ENCODE measurements at regions not wholly inside any gene's neighbourhood (a gene's known extent, or its start where the extent isn't known, plus 50 kb on each side); places are given as distances from the start of the nearest gene placed in this dataset.

DNA sequence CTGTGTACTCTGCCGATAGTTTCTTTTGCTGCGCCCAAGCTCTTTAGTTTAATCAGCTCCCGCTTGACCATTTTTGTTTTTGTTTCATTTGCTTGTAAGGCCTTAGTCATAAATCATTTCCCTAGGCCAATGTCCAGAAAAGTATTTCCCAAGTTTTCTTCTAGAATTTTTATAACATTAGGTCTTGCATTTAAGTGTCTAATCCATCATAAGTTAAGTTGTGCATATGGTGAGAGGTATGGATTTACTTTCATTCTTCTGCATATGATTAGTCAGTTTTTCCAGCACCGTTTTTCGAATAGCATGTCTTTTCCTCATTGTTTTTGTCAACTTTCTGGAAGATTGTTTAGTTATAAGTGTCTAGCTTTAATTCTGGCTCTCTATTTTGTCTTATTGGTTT lies 484.8 kb upstream of the CNTNAP5 start:
- WGBS (ENCODE audit: insufficient coverage): no CpG with 5 or more reads among the region's 5 CpGs

DNA sequence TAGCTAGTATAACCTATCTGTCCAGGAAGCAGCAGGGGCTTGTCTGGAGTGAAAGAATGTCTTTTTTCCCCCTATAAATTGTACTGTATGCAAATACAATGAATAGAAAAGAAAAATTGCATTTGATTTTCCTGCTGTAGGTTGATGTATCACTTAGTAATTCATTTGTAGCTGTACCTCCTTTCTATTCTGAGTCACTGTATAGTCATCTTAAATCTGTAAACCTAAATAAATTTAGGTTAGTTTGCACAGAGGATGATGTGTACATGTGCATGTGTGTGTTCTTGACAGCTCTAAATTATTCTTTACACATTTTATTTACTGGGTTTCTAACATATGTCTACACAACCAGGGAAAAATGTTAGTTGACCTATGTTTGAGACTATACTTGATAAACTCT lies 478.7 kb upstream of the CNTNAP5 start:
- Mint-ChIP-seq H3K27me3 (ENCODE audit: low read depth in 3 of 3) (no peaks in the 10 kb centered on the region), H3K27ac (no peak overlapping the region), H3K36me3 (no peaks in the 10 kb centered on the region), H3K4me3 (no peak overlapping the region), H3K4me1 (no peaks in the 10 kb centered on the region), H3K9me3 (peaks cover 0 to 17% (median 2%) of the 10 kb centered on the region in 7 donors)
- DNase-seq: no peak
- no peak overlapping the region for H3K4me3 ChIP-seq (replicated peaks in 1 of 3; ENCODE audit: low read depth in 2 of 3, low read length in 3 of 3)
- intact Hi-C loops (cut with micrococcal nuclease): no loop called here
- H3K4me1 ChIP-seq (ENCODE audit: control insufficient read depth in 1 of 2, insufficient read depth in 2 of 2, low read length in 2 of 2): no peaks in the 10 kb centered on the region
- TF ChIP-seq, protein P1, sequence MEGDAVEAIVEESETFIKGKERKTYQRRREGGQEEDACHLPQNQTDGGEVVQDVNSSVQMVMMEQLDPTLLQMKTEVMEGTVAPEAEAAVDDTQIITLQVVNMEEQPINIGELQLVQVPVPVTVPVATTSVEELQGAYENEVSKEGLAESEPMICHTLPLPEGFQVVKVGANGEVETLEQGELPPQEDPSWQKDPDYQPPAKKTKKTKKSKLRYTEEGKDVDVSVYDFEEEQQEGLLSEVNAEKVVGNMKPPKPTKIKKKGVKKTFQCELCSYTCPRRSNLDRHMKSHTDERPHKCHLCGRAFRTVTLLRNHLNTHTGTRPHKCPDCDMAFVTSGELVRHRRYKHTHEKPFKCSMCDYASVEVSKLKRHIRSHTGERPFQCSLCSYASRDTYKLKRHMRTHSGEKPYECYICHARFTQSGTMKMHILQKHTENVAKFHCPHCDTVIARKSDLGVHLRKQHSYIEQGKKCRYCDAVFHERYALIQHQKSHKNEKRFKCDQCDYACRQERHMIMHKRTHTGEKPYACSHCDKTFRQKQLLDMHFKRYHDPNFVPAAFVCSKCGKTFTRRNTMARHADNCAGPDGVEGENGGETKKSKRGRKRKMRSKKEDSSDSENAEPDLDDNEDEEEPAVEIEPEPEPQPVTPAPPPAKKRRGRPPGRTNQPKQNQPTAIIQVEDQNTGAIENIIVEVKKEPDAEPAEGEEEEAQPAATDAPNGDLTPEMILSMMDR (IDR thresholded peaks at IDR 0.05): no peak
- H3K4me2 ChIP-seq (replicated peaks; ENCODE audit: extremely low read depth, low read length, poor library complexity, severe bottlenecking): no peak overlapping the region
- no peaks in the 10 kb centered on the region for H3K27me3 ChIP-seq (ENCODE audit: control insufficient read depth in 2 of 2, insufficient read depth in 2 of 2, low read length in 2 of 2)
- H4K20me1 ChIP-seq (ENCODE audit: insufficient read depth, low read length): no peaks in the 10 kb centered on the region
- H3K27ac ChIP-seq (ENCODE audit: low read depth in 1 of 2, low read length in 2 of 2): no peak overlapping the region
- no peak overlapping the region for H3K9ac ChIP-seq (ENCODE audit: insufficient read depth, low read length, poor library complexity, severe bottlenecking)
- no peaks in the 10 kb centered on the region for H3K36me3 ChIP-seq (replicated peaks in 1 of 2; ENCODE audit: control insufficient read depth in 1 of 2, insufficient read depth in 2 of 2, low read length in 2 of 2)
- no peaks in the 10 kb centered on the region for H3K9me3 ChIP-seq (replicated peaks in 1 of 2; ENCODE audit: control insufficient read depth in 1 of 2, insufficient read depth in 1 of 2, low read length in 2 of 2)
- H3K79me2 ChIP-seq (ENCODE audit: insufficient read depth, low read length): no peaks in the 10 kb centered on the region
- no peak overlapping the region for H2AFZ ChIP-seq (ENCODE audit: insufficient read depth, low read depth, low read length, poor library complexity, severe bottlenecking)

More for the DNA sequence above, 484.8 kb upstream of the CNTNAP5 start:
- H3K4me1 ChIP-seq (ENCODE audit: control insufficient read depth in 1 of 2, insufficient read depth in 2 of 2, low read length in 2 of 2): no peaks in the 10 kb centered on the region
- TF ChIP-seq, protein P1 (IDR thresholded peaks at IDR 0.05): no peak
- no peaks in the 10 kb centered on the region for H3K79me2 ChIP-seq (ENCODE audit: insufficient read depth, low read length)
- H3K27ac Mint-ChIP-seq: no peak overlapping the region
- no peak overlapping the region for H3K4me2 ChIP-seq (replicated peaks; ENCODE audit: extremely low read depth, low read length, poor library complexity, severe bottlenecking)
- H3K9ac ChIP-seq (ENCODE audit: insufficient read depth, low read length, poor library complexity, severe bottlenecking): no peak overlapping the region
- H3K36me3 ChIP-seq (replicated peaks in 1 of 2; ENCODE audit: control insufficient read depth in 1 of 2, insufficient read depth in 2 of 2, low read length in 2 of 2): no peaks in the 10 kb centered on the region
- DNase-seq: no peak
- H3K27me3 ChIP-seq (ENCODE audit: control insufficient read depth in 2 of 2, insufficient read depth in 2 of 2, low read length in 2 of 2): no peaks in the 10 kb centered on the region
- H3K27ac ChIP-seq (ENCODE audit: low read depth in 1 of 2, low read length in 2 of 2): no peak overlapping the region
- no peaks in the 10 kb centered on the region for H3K27me3 Mint-ChIP-seq (ENCODE audit: low read depth in 3 of 3)
- no peaks in the 10 kb centered on the region for H4K20me1 ChIP-seq (ENCODE audit: insufficient read depth, low read length)
- intact Hi-C loops (cut with micrococcal nuclease): no loop called here
- no peaks in the 10 kb centered on the region for H3K36me3 Mint-ChIP-seq
- no peak overlapping the region for H3K4me3 ChIP-seq (replicated peaks in 1 of 3; ENCODE audit: low read depth in 2 of 3, low read length in 3 of 3)
- no peaks in the 10 kb centered on the region for H3K4me1 Mint-ChIP-seq
- no peak overlapping the region for H2AFZ ChIP-seq (ENCODE audit: insufficient read depth, low read depth, low read length, poor library complexity, severe bottlenecking)
- no peak overlapping the region for H3K4me3 Mint-ChIP-seq
- H3K9me3 ChIP-seq (replicated peaks in 1 of 2; ENCODE audit: control insufficient read depth in 1 of 2, insufficient read depth in 1 of 2, low read length in 2 of 2): no peaks in the 10 kb centered on the region
- H3K9me3 Mint-ChIP-seq: peaks cover 4 to 12% (median 8%) of the 10 kb centered on the region in 7 donors

Measured in CD14-positive monocyte (primary cell).